ENCODE measurements at regions not wholly inside any gene's neighbourhood (a gene's known extent, or its start where the extent isn't known, plus 50 kb on each side); places are given as distances from the start of the nearest gene placed in this dataset.

DNA sequence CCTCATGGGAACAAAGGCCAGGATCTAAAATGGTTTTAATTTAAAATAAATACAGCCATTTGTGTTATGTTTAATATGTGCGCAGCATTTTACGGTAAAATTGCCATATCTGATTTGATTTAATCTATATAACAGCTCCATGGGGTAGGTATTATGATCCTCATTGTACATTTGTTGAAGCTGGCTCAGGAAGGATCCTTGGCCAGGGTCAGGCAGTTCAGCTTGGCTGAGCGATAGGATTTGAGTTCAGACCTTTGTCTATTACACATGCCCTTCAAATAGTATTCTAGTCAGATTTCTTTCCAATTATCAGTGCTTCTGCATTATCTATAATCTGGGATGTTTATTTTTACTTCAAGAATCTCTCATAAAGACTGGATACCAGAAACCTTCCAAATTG is 950.4 kb upstream of the EEF2KMT start:
- Histone ChIP-seq H3K27me3 (ENCODE audit: insufficient read depth, insufficient read length) (no peaks in the 10 kb centered on the region), H3K9ac (ENCODE audit: insufficient read length, low read depth) (no peak overlapping the region), H3K9me3 (ENCODE audit: insufficient read depth, low read length) (no peaks in the 10 kb centered on the region), H3K4me1 (ENCODE audit: insufficient read depth, insufficient read length) (no peaks in the 10 kb centered on the region), H3K36me3 (ENCODE audit: insufficient read depth, insufficient read length, low read length) (no peaks in the 10 kb centered on the region), H3K4me3 (ENCODE audit: insufficient read length, low read depth) (no peak overlapping the region)
- no peak for TF ChIP-seq YY1 (IDR thresholded peaks at IDR 0.05; ENCODE audit: insufficient read depth, insufficient read length)
- no peak for TF ChIP-seq ZNF274 (IDR thresholded peaks at IDR 0.05; ENCODE audit: low read depth, low read length)
- TF ChIP-seq SUZ12 (IDR thresholded peaks at IDR 0.05; ENCODE audit: extremely low read depth, insufficient read depth, insufficient read length), result no peak
- DNase-seq (ENCODE audit: low read depth, low spot score), result no peak

- H3K9ac ChIP-seq (ENCODE audit: insufficient read length, low read depth), result no peak overlapping the region
Measured at GRCh38 chr16:6047325-6047724, 949.7 kb upstream of the EEF2KMT start.

GRCh38 chr16:6038941-6039645 is 941.5 kb upstream of the EEF2KMT start:
- no peaks in the 10 kb centered on the region for H3K4me1 ChIP-seq (ENCODE audit: insufficient read depth, insufficient read length)

More at GRCh38 chr16:6047325-6047724, 949.7 kb upstream of the EEF2KMT start:
- Histone ChIP-seq H3K4me1 (ENCODE audit: insufficient read depth, insufficient read length) (no peaks in the 10 kb centered on the region), H3K9me3 (ENCODE audit: insufficient read depth, low read length) (no peaks in the 10 kb centered on the region), H3K27me3 (ENCODE audit: insufficient read depth, insufficient read length) (no peaks in the 10 kb centered on the region), H3K4me3 (ENCODE audit: insufficient read length, low read depth) (no peak overlapping the region), H3K36me3 (ENCODE audit: insufficient read depth, insufficient read length, low read length) (no peaks in the 10 kb centered on the region)
- TF ChIP-seq SUZ12 (IDR thresholded peaks at IDR 0.05; ENCODE audit: extremely low read depth, insufficient read depth, insufficient read length), result no peak
- no peak for TF ChIP-seq YY1 (IDR thresholded peaks at IDR 0.05; ENCODE audit: insufficient read depth, insufficient read length)
- no peak for DNase-seq (ENCODE audit: low read depth, low spot score)

GRCh38 chr16:6035161-6035560 is 937.6 kb upstream of the EEF2KMT start:
- Histone ChIP-seq H3K9me3 (ENCODE audit: insufficient read depth, low read length) (0 out of 2 replicates have a peak, but pooled peaks cover 6% of the 10 kb centered on the region), H3K4me1 (ENCODE audit: insufficient read depth, insufficient read length) (no peaks in the 10 kb centered on the region), H3K9ac (ENCODE audit: insufficient read length, low read depth) (no peak overlapping the region), H3K27me3 (ENCODE audit: insufficient read depth, insufficient read length) (no peaks in the 10 kb centered on the region), H3K36me3 (ENCODE audit: insufficient read depth, insufficient read length, low read length) (no peaks in the 10 kb centered on the region), H3K4me3 (ENCODE audit: insufficient read length, low read depth) (no peak overlapping the region)
- DNase-seq (ENCODE audit: low read depth, low spot score), result no peak
- TF ChIP-seq SUZ12 (IDR thresholded peaks at IDR 0.05; ENCODE audit: extremely low read depth, insufficient read depth, insufficient read length) (no peak), YY1 (IDR thresholded peaks at IDR 0.05; ENCODE audit: insufficient read depth, insufficient read length) (no peak), ZNF274 (IDR thresholded peaks at IDR 0.05; ENCODE audit: low read depth, low read length) (no peak)

More at GRCh38 chr16:6038941-6039645, 941.5 kb upstream of the EEF2KMT start:
- peaks cover 6% of the 10 kb centered on the region; the same call in 1 of the 2 replicates for H3K9me3 ChIP-seq (ENCODE audit: insufficient read depth, low read length)
- no peak for DNase-seq (ENCODE audit: low read depth, low spot score)
- H3K9ac ChIP-seq (ENCODE audit: insufficient read length, low read depth), result no peak overlapping the region
- no peak for TF ChIP-seq ZNF274 (IDR thresholded peaks at IDR 0.05; ENCODE audit: low read depth, low read length)
- TF ChIP-seq YY1 (IDR thresholded peaks at IDR 0.05; ENCODE audit: insufficient read depth, insufficient read length), result no peak
- no peak for TF ChIP-seq SUZ12 (IDR thresholded peaks at IDR 0.05; ENCODE audit: extremely low read depth, insufficient read depth, insufficient read length)
- no peak overlapping the region for H3K4me3 ChIP-seq (ENCODE audit: insufficient read length, low read depth)
- H3K27me3 ChIP-seq (ENCODE audit: insufficient read depth, insufficient read length), result no peaks in the 10 kb centered on the region
- no peaks in the 10 kb centered on the region for H3K36me3 ChIP-seq (ENCODE audit: insufficient read depth, insufficient read length, low read length)

- Histone ChIP-seq H3K9ac (ENCODE audit: insufficient read length, low read depth) (no peak overlapping the region), H3K36me3 (ENCODE audit: insufficient read depth, insufficient read length, low read length) (no peaks in the 10 kb centered on the region), H3K9me3 (ENCODE audit: insufficient read depth, low read length) (0 out of 2 replicates have a peak, but pooled peaks cover 6% of the 10 kb centered on the region), H3K27me3 (ENCODE audit: insufficient read depth, insufficient read length) (no peaks in the 10 kb centered on the region), H3K4me3 (ENCODE audit: insufficient read length, low read depth) (no peak overlapping the region), H3K4me1 (ENCODE audit: insufficient read depth, insufficient read length) (no peaks in the 10 kb centered on the region)
- no peak for DNase-seq (ENCODE audit: low read depth, low spot score)
- TF ChIP-seq ZNF274 (IDR thresholded peaks at IDR 0.05; ENCODE audit: low read depth, low read length) (no peak), SUZ12 (IDR thresholded peaks at IDR 0.05; ENCODE audit: extremely low read depth, insufficient read depth, insufficient read length) (no peak), YY1 (IDR thresholded peaks at IDR 0.05; ENCODE audit: insufficient read depth, insufficient read length) (no peak)
Measured at GRCh38 chr16:6034511-6034910, 936.9 kb upstream of the EEF2KMT start.

- no peaks in the 10 kb centered on the region for H3K4me1 ChIP-seq (ENCODE audit: insufficient read depth, insufficient read length)
- H3K4me3 ChIP-seq (ENCODE audit: insufficient read length, low read depth), result no peak overlapping the region
- H3K36me3 ChIP-seq (ENCODE audit: insufficient read depth, insufficient read length, low read length), result no peaks in the 10 kb centered on the region
- H3K27me3 ChIP-seq (ENCODE audit: insufficient read depth, insufficient read length), result no peaks in the 10 kb centered on the region
- 0 out of 2 replicates have a peak, but pooled peaks cover 6% of the 10 kb centered on the region for H3K9me3 ChIP-seq (ENCODE audit: insufficient read depth, low read length)
- no peak overlapping the region for H3K9ac ChIP-seq (ENCODE audit: insufficient read length, low read depth)
- DNase-seq (ENCODE audit: low read depth, low spot score), result no peak
- TF ChIP-seq ZNF274 (IDR thresholded peaks at IDR 0.05; ENCODE audit: low read depth, low read length), result no peak
- no peak for TF ChIP-seq YY1 (IDR thresholded peaks at IDR 0.05; ENCODE audit: insufficient read depth, insufficient read length)
- TF ChIP-seq SUZ12 (IDR thresholded peaks at IDR 0.05; ENCODE audit: extremely low read depth, insufficient read depth, insufficient read length), result no peak
Measured at GRCh38 chr16:6032438-6032837, 934.8 kb upstream of the EEF2KMT start.

DNA sequence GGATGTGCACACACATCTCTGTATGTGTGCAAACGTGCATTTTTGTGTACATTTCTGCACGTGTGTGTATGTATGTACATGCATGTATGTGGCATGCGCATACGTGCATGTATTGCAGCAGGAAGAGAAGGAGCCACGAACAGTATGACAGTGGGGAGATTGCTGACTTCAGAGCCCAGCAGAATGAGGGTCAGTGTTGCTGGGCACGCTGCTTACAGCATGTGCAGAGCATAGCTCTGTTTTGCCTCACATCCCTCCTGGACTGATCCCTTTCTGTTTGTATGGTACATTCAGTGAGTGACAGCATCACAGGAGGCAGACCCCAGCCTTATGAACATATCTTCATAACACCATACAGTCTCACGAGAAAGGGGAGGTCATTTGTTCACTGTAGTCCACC is 934.0 kb upstream of the EEF2KMT start:
- Histone ChIP-seq H3K4me1 (ENCODE audit: insufficient read depth, insufficient read length) (no peaks in the 10 kb centered on the region), H3K4me3 (ENCODE audit: insufficient read length, low read depth) (no peak overlapping the region), H3K36me3 (ENCODE audit: insufficient read depth, insufficient read length, low read length) (no peaks in the 10 kb centered on the region), H3K9ac (ENCODE audit: insufficient read length, low read depth) (no peak overlapping the region), H3K27me3 (ENCODE audit: insufficient read depth, insufficient read length) (no peaks in the 10 kb centered on the region), H3K9me3 (ENCODE audit: insufficient read depth, low read length) (0 out of 2 replicates have a peak, but pooled peaks cover 6% of the 10 kb centered on the region)
- TF ChIP-seq ZNF274 (IDR thresholded peaks at IDR 0.05; ENCODE audit: low read depth, low read length) (no peak), YY1 (IDR thresholded peaks at IDR 0.05; ENCODE audit: insufficient read depth, insufficient read length) (no peak), SUZ12 (IDR thresholded peaks at IDR 0.05; ENCODE audit: extremely low read depth, insufficient read depth, insufficient read length) (no peak)
- no peak for DNase-seq (ENCODE audit: low read depth, low spot score)
